Muscle layer of colon (tissue), 2 donors: ENCODE measurements at regions not wholly inside any gene's neighbourhood (a gene's known extent, or its start where the extent isn't known, plus 50 kb on each side); places are given as distances from the start of the nearest gene placed in this dataset.
"Not testable (repeated sequence)": the region's sequence is repeated elsewhere in the genome, so short reads cannot be mapped to it uniquely, and the experiment has no call there.

Experiments
- H3K27ac ChIP-seq: one replicate; pipeline ENCODE4 v1.7.0; 2013; ENCODE audit warnings: low read depth, mild to moderate bottlenecking, low read length, moderate library complexity
- H3K27me3 ChIP-seq, 2 donors: one replicate each; pipeline ENCODE4 v1.7.0; 2013; ENCODE audit warnings: low read length in 2 of 2, mild to moderate bottlenecking in 2 of 2; ENCODE audit not compliant: insufficient read depth in 2 of 2, control insufficient read depth in 1 of 2
- H3K36me3 ChIP-seq: one replicate; pipeline ENCODE4 v1.7.0; 2013; ENCODE audit warnings: mild to moderate bottlenecking, low read length; ENCODE audit not compliant: insufficient read depth
- H3K4me1 ChIP-seq: one replicate; pipeline ENCODE4 v1.7.0; 2013; ENCODE audit warnings: mild to moderate bottlenecking, low read length; ENCODE audit not compliant: insufficient read depth
- H3K4me3 ChIP-seq, 2 donors: one replicate each; pipeline ENCODE4 v1.7.0; 2013; ENCODE audit warnings: low read length in 2 of 2, low read depth in 1 of 2, mild to moderate bottlenecking in 1 of 2, moderate library complexity in 1 of 2
- H3K9ac ChIP-seq: one replicate; pipeline ENCODE4 v1.7.0; 2013; ENCODE audit warnings: low read length
- H3K9me3 ChIP-seq: one replicate; pipeline ENCODE4 v1.7.0; 2013; ENCODE audit warnings: mild to moderate bottlenecking, low read length
- donor health status: abdominal sarcoma.
- donor health status: Adenocarcinoma of cecum.

DNA sequence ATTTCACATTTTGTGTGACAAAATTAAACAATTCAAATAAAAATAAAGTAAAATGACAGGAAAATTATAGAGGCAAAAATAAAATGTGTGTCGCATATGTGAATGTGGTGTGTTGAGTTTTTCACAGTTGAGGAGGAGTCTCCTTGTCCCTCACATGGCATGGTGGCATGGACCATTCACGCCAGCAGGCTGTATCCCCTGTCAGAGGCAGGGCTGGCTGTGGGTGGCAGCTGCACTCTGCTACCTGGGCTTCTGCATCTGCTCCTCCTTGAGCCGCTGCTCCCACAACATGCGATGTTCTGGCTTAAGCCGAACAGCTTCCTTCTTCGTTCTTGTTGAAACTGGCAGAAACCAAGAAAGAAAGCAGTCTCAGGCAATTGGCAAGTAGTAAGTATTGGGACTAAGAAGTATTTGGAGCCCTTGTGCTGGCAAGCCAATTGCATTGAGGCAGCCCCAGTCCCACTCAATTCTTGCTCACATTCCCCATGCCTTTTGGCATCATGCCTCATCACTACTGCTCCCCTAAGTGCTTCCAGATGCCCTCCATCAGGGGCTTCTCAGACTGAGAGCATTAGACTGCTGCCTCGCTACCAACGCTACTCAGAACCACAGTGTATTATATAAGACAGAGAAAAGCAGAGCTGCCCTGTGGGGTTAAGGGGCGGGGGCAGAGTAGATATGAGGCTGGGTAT, 177.9 kb upstream of the NABP1 start:
- H3K9me3 ChIP-seq = no peaks in the 10 kb centered on the region
- H3K27ac ChIP-seq = no peak overlapping the region
- no peak overlapping the region for H3K4me3 ChIP-seq
- no peaks in the 10 kb centered on the region for H3K36me3 ChIP-seq
- H3K27me3 ChIP-seq = no peaks in the 10 kb centered on the region
- no peaks in the 10 kb centered on the region for H3K4me1 ChIP-seq
- no peak overlapping the region for H3K9ac ChIP-seq

- Histone ChIP-seq H3K27me3 (no peaks in the 10 kb centered on the region), H3K9ac (no peak overlapping the region), H3K36me3 (no peaks in the 10 kb centered on the region), H3K27ac (no peak overlapping the region), H3K9me3 (no peaks in the 10 kb centered on the region), H3K4me1 (no peaks in the 10 kb centered on the region), H3K4me3 (no peak overlapping the region)
Observed at GRCh38 chr2:191500566-191500883, 177.4 kb upstream of the NABP1 start.

DNA sequence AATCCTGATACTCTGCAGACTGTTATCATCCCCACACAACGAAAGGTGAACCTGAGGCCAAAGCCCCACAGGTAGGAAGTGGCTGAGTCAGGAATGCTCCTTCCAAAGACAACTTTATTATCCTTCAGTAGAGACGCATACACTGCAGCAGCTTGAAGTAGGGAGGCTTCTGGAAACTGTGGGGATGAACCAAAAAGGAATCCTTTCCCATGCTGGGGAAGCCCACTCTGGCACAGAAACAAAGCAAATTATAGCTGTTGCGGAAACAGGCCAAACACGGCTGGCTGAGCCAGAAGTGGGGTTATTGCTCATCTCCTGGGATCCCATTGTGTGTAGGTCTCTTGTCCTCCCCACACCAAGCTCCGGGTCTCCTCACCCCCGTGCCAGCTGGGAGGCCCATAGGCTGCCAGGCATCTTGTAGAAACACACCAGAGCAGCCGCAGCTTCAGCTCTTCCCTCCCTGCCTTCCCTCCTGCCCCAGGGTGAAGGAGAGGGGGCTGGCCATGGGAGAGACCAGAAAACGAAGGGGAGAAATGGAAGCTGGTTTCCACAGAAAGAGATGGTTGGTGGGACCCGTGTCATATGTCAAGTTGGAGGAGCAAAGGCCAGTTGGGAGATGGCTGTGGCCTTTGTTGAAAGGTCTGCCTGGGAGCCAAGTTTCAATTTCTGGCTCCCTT, 176.9 kb upstream of the NABP1 start:
- H3K27ac ChIP-seq = no peak overlapping the region
- no peaks in the 10 kb centered on the region for H3K36me3 ChIP-seq
- H3K27me3 ChIP-seq = no peaks in the 10 kb centered on the region

GRCh38 chr2:191501561-191502168, 176.3 kb upstream of the NABP1 start:
- Histone ChIP-seq H3K4me3 (no peak overlapping the region), H3K27me3 (no peaks in the 10 kb centered on the region), H3K27ac (no peak overlapping the region), H3K9me3 (no peaks in the 10 kb centered on the region), H3K4me1 (no peaks in the 10 kb centered on the region), H3K9ac (no peak overlapping the region), H3K36me3 (no peaks in the 10 kb centered on the region)

More for the DNA sequence above, 176.9 kb upstream of the NABP1 start:
- Histone ChIP-seq H3K4me1 (no peaks in the 10 kb centered on the region), H3K4me3 (no peak overlapping the region), H3K9me3 (no peaks in the 10 kb centered on the region), H3K9ac (no peak overlapping the region)

DNA sequence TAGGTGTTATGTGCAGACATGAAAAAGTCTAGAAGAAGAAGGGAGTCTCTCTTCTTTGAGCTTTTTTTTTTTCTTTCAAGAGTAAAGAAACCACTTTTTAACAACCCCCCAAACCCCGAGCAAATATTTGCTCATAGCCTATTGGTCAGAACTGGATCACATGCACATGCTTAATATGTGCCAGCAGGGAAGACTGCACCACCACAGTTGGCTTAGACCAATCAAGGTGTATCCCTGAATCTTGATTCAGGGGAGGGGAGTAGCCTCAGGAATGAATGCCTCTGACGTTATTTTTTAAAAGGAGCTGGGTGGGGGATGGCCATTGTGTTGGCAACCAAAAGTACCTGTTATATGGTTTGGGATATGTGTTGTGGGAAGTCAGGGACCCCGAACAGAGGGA, 171.4 kb upstream of the NABP1 start:
- Histone ChIP-seq H3K36me3 (no peaks in the 10 kb centered on the region), H3K27me3 (no peaks in the 10 kb centered on the region), H3K27ac (no peak overlapping the region), H3K9me3 (no peaks in the 10 kb centered on the region), H3K4me1 (no peaks in the 10 kb centered on the region), H3K4me3 (no peak overlapping the region), H3K9ac (no peak overlapping the region)

- H3K9me3 ChIP-seq, H3K9ac ChIP-seq, H3K27ac ChIP-seq, H3K27me3 ChIP-seq, H3K36me3 ChIP-seq, H3K4me1 ChIP-seq, H3K4me3 ChIP-seq: not testable (repeated sequence)
Observed at GRCh38 chr2:191507252-191507853, 170.6 kb upstream of the NABP1 start.

DNA sequence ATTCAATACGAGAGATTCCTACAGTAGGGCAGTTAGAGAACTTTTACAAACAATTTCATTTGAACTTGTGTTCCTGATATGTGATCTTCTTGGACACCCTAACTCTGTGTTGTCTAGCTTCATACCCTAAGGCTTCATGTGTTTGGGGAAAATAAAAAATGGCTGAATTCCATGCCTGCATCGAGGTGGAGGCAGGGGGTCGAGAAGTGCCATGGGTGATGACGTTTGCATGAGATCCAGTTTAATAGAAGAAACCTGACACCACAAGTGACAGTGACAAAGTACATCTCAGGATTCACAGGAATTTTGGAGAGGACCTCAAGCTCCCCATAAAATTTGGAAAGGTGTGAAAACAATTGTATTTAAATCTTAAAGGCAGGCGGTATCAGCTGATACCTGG, 169.2 kb upstream of the NABP1 start:
- H3K27ac ChIP-seq = no peak overlapping the region
- H3K27me3 ChIP-seq = no peaks in the 10 kb centered on the region
- H3K4me1 ChIP-seq = no peaks in the 10 kb centered on the region
- no peaks in the 10 kb centered on the region for H3K36me3 ChIP-seq
- no peaks in the 10 kb centered on the region for H3K9me3 ChIP-seq
- no peak overlapping the region for H3K9ac ChIP-seq
- no peak overlapping the region for H3K4me3 ChIP-seq

DNA sequence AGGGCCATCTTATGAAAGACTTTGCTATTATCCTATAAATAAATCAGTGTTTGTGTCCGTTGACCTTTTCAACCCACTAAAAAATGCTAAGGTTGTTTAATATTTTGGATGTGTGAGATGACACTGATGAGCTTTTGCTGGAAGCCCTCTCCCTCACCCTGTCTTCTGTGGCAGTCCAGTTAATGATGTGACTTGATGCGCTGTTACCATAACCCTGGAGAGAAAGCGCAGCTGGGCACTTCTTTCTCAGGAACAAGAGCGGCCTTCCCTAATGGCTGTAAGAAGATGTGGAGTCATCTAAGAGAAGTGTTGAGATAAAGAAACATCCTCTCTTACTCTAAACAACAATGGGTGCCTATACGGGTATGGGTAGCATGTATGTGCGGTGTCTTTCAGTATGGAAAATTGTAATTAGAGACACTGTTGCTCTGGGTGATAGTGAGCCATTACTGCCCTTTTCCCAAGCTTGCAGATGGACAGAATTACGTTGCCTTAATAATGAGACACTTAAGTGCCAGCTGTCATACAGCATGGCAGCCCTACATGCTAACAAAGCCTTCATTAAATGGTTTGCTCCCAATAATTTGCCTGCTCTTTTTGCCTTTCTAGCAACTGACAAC, 165.6 kb upstream of the NABP1 start:
- Histone ChIP-seq H3K9ac (no peak overlapping the region), H3K9me3 (no peaks in the 10 kb centered on the region), H3K27ac (no peak overlapping the region), H3K4me1 (no peaks in the 10 kb centered on the region), H3K36me3 (no peaks in the 10 kb centered on the region), H3K4me3 (no peak overlapping the region), H3K27me3 (no peaks in the 10 kb centered on the region)

- Histone ChIP-seq H3K27me3 (no peaks in the 10 kb centered on the region), H3K4me3 (no peak overlapping the region), H3K36me3 (no peaks in the 10 kb centered on the region), H3K9ac (no peak overlapping the region), H3K4me1 (no peaks in the 10 kb centered on the region), H3K9me3 (no peaks in the 10 kb centered on the region), H3K27ac (no peak overlapping the region)
Observed at GRCh38 chr2:191512874-191513273, 165.1 kb upstream of the NABP1 start.

DNA sequence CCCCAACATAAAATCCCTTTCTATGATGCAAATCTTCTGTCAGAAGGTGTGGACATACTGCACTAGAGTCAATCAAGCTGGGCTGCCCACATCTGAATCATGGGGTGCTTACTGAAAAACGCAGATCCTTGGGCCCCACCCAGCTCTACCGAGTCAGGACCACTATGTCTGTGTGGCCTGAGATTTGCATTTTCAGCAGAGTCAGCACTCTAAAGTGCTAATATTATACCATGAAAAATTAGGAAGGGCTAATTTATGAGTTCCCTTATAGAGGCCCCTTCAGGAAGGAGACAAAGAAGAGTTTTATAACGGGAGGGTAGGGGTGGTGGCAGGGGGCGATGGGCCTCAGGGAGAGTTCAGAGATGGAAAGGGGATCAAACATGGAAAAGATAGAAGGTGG, 163.3 kb upstream of the NABP1 start:
- no peak overlapping the region for H3K4me3 ChIP-seq
- no peak overlapping the region for H3K9ac ChIP-seq
- no peak overlapping the region for H3K27ac ChIP-seq
- H3K9me3 ChIP-seq = no peaks in the 10 kb centered on the region
- H3K27me3 ChIP-seq = no peaks in the 10 kb centered on the region
- H3K36me3 ChIP-seq = no peaks in the 10 kb centered on the region
- H3K4me1 ChIP-seq = no peaks in the 10 kb centered on the region

DNA sequence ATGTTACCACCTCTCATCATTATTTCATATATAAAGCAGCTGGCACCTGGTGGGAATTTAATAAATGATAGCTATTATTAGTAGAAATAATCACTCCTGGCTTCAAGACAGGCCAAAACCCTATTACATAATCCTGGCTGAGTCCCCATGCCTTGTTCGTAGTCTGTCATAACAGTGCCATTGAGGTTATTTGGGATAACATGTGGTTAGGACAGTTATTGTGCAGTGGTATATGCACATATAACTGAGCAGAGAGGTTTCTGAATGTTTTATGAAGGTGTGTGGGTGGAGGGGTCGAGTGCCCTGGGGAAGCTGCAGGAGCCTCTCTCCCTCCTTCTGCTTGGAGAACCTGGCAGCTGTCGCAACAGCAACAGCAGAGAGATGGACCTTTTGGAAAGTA, 162.4 kb upstream of the NABP1 start:
- no peaks in the 10 kb centered on the region for H3K4me1 ChIP-seq
- no peaks in the 10 kb centered on the region for H3K27me3 ChIP-seq
- no peaks in the 10 kb centered on the region for H3K36me3 ChIP-seq
- no peak overlapping the region for H3K4me3 ChIP-seq
- H3K9ac ChIP-seq = no peak overlapping the region
- no peak overlapping the region for H3K27ac ChIP-seq
- no peaks in the 10 kb centered on the region for H3K9me3 ChIP-seq
